H1 (cell line): ENCODE measurements at regions not wholly inside any gene's neighbourhood (a gene's known extent, or its start where the extent isn't known, plus 50 kb on each side); places are given as distances from the start of the nearest gene placed in this dataset.

Experiments used
- HDAC6 ChIP-seq: IDR thresholded peaks from one replicate; pipeline ENCODE4 v1.7.1; 2012; ENCODE audit warnings: low read depth, mild to moderate bottlenecking, inconsistent platforms, low read length, moderate library complexity
- JUN ChIP-seq: IDR thresholded peaks from 2 replicates; pipeline ENCODE4 v1.6.1; 2011; ENCODE audit warnings: low read depth, mild to moderate bottlenecking, improper control_type of control experiment, low read length
- NRF1 ChIP-seq: IDR thresholded peaks from 2 replicates; pipeline ENCODE4 v1.6.1; 2011; ENCODE audit warnings: mild to moderate bottlenecking, low read depth, low read length, improper control_type of control experiment
- SIRT6 ChIP-seq: IDR thresholded peaks from one replicate; pipeline ENCODE4 v1.7.1; 2012; ENCODE audit warnings: low read length, inconsistent platforms
- SP2 ChIP-seq: IDR thresholded peaks from 2 replicates; pipeline ENCODE4 v1.6.1; 2012; ENCODE audit warnings: mild to moderate bottlenecking, low read length, inconsistent platforms
- SUZ12 ChIP-seq: fragments of 200-600 bp; sonication (generic); IDR thresholded peaks from 2 replicates; pipeline ENCODE4 v1.6.1; 2012; ENCODE audit warnings: mild to moderate bottlenecking, inconsistent platforms, low read length, moderate library complexity, mixed read lengths
- TF ChIP-seq, protein P1 (sequence below): fragments of 300-600 bp; sonication (generic); IDR thresholded peaks from 2 replicates; pipeline ENCODE4 v1.7.1; 2012; ENCODE audit warnings: low read length, moderate library complexity, mild to moderate bottlenecking, inconsistent platforms; ENCODE audit not compliant: insufficient replicate concordance

DNA sequence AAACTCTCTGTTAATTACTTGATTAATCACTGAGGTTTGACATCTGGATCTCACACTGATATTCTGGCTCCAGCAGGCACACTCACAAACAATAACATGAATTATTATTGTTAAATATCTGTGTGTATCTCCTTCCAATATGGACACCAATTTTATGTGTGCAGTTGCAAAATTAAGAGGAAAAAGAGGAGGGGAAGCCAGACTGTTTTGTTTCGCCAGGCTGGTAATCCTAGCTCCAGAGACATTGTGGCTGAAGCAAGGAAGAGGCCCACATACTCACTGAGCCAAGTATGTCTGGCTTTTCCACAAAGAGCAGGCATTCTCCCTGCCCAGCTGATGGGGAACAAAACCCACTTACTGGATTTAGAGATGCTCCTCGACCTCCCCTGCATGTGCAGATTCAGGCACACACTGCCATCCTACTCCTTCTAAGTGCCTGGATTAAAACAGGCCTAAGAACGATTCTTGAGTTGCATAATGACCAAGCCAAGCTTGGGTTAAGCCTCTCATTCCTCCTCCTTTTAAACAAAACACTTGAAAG is 181.9 kb downstream of the ESM1 start (continued):
- TF ChIP-seq, protein P1, sequence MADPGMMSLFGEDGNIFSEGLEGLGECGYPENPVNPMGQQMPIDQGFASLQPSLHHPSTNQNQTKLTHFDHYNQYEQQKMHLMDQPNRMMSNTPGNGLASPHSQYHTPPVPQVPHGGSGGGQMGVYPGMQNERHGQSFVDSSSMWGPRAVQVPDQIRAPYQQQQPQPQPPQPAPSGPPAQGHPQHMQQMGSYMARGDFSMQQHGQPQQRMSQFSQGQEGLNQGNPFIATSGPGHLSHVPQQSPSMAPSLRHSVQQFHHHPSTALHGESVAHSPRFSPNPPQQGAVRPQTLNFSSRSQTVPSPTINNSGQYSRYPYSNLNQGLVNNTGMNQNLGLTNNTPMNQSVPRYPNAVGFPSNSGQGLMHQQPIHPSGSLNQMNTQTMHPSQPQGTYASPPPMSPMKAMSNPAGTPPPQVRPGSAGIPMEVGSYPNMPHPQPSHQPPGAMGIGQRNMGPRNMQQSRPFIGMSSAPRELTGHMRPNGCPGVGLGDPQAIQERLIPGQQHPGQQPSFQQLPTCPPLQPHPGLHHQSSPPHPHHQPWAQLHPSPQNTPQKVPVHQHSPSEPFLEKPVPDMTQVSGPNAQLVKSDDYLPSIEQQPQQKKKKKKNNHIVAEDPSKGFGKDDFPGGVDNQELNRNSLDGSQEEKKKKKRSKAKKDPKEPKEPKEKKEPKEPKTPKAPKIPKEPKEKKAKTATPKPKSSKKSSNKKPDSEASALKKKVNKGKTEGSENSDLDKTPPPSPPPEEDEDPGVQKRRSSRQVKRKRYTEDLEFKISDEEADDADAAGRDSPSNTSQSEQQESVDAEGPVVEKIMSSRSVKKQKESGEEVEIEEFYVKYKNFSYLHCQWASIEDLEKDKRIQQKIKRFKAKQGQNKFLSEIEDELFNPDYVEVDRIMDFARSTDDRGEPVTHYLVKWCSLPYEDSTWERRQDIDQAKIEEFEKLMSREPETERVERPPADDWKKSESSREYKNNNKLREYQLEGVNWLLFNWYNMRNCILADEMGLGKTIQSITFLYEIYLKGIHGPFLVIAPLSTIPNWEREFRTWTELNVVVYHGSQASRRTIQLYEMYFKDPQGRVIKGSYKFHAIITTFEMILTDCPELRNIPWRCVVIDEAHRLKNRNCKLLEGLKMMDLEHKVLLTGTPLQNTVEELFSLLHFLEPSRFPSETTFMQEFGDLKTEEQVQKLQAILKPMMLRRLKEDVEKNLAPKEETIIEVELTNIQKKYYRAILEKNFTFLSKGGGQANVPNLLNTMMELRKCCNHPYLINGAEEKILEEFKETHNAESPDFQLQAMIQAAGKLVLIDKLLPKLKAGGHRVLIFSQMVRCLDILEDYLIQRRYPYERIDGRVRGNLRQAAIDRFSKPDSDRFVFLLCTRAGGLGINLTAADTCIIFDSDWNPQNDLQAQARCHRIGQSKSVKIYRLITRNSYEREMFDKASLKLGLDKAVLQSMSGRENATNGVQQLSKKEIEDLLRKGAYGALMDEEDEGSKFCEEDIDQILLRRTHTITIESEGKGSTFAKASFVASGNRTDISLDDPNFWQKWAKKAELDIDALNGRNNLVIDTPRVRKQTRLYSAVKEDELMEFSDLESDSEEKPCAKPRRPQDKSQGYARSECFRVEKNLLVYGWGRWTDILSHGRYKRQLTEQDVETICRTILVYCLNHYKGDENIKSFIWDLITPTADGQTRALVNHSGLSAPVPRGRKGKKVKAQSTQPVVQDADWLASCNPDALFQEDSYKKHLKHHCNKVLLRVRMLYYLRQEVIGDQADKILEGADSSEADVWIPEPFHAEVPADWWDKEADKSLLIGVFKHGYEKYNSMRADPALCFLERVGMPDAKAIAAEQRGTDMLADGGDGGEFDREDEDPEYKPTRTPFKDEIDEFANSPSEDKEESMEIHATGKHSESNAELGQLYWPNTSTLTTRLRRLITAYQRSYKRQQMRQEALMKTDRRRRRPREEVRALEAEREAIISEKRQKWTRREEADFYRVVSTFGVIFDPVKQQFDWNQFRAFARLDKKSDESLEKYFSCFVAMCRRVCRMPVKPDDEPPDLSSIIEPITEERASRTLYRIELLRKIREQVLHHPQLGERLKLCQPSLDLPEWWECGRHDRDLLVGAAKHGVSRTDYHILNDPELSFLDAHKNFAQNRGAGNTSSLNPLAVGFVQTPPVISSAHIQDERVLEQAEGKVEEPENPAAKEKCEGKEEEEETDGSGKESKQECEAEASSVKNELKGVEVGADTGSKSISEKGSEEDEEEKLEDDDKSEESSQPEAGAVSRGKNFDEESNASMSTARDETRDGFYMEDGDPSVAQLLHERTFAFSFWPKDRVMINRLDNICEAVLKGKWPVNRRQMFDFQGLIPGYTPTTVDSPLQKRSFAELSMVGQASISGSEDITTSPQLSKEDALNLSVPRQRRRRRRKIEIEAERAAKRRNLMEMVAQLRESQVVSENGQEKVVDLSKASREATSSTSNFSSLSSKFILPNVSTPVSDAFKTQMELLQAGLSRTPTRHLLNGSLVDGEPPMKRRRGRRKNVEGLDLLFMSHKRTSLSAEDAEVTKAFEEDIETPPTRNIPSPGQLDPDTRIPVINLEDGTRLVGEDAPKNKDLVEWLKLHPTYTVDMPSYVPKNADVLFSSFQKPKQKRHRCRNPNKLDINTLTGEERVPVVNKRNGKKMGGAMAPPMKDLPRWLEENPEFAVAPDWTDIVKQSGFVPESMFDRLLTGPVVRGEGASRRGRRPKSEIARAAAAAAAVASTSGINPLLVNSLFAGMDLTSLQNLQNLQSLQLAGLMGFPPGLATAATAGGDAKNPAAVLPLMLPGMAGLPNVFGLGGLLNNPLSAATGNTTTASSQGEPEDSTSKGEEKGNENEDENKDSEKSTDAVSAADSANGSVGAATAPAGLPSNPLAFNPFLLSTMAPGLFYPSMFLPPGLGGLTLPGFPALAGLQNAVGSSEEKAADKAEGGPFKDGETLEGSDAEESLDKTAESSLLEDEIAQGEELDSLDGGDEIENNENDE: no peak
- TF ChIP-seq SP2: no peak
- TF ChIP-seq HDAC6: no peak
- no peak for TF ChIP-seq NRF1
- no peak for TF ChIP-seq SUZ12
- no peak for TF ChIP-seq JUN
- no peak for TF ChIP-seq SIRT6
